CD4-positive, CD25-positive, alpha-beta regulatory T cell (primary cell): ENCODE measurements at regions not wholly inside any gene's neighbourhood (a gene's known extent, or its start where the extent isn't known, plus 50 kb on each side); places are given as distances from the start of the nearest gene placed in this dataset.

ENCODE experiments used
- ATAC-seq, 2 donors: fragments of 150-1000 bp; cut with Tn5 transposase; one replicate each; pipeline ENCODE4 v1.10.0; 2021; ENCODE audit warnings: low read depth in 2 of 2, moderate number of reproducible peaks in 2 of 2, moderate library complexity in 1 of 2
- DNase-seq, 3 donors: peaks; one replicate each; pipeline versions ENCODE4 v3.0.0 to v3.0.0-alpha.2; 2012 to 2022; ENCODE audit warnings: mixed read lengths in 1 of 3
- H3K27ac ChIP-seq: one replicate; pipeline ENCODE4 v1.7.0; 2013; ENCODE audit warnings: mild to moderate bottlenecking, low read length; ENCODE audit not compliant: insufficient read depth, poor library complexity, severe bottlenecking
- H3K27me3 ChIP-seq: one replicate; pipeline ENCODE4 v1.7.0; 2013; ENCODE audit warnings: low read length; ENCODE audit not compliant: control insufficient read depth, insufficient read depth
- H3K36me3 ChIP-seq: one replicate; pipeline ENCODE4 v1.7.0; 2013; ENCODE audit warnings: mild to moderate bottlenecking, low read length, moderate library complexity; ENCODE audit not compliant: control insufficient read depth, insufficient read depth
- H3K4me1 ChIP-seq: 2 replicates; pipeline ENCODE4 v1.7.0; 2013; ENCODE audit warnings: mild to moderate bottlenecking, low read length; ENCODE audit not compliant: insufficient read depth, control insufficient read depth, poor library complexity, severe bottlenecking
- H3K4me3 ChIP-seq: one replicate; pipeline ENCODE4 v1.7.0; 2013; ENCODE audit warnings: low read depth, mild to moderate bottlenecking, low read length, moderate library complexity
- H3K9me3 ChIP-seq, 2 experiments: 1 replicate in 1 of 2; 2 replicates in 1 of 2; pipeline ENCODE4 v1.7.0; 2013; ENCODE audit warnings: low read length in 2 of 2, mild to moderate bottlenecking in 1 of 2, moderate library complexity in 1 of 2; ENCODE audit not compliant: control insufficient read depth in 2 of 2
- H3K27ac Mint-ChIP-seq, 3 donors: one replicate each; pipeline ENCODE4 v1.8.0; 2020 to 2022; ENCODE audit warnings: mild to moderate bottlenecking in 3 of 3, mixed read lengths in 3 of 3, moderate library complexity in 2 of 3
- H3K27me3 Mint-ChIP-seq: one replicate; pipeline ENCODE4 v1.8.0; 2022; ENCODE audit warnings: mild to moderate bottlenecking, mixed read lengths
- H3K36me3 Mint-ChIP-seq: one replicate; pipeline ENCODE4 v1.8.0; 2020; ENCODE audit warnings: mixed read lengths
- H3K4me1 Mint-ChIP-seq, 4 donors: one replicate each; pipeline ENCODE4 v1.8.0; 2020 to 2022; ENCODE audit warnings: mixed read lengths in 4 of 4, mild to moderate bottlenecking in 1 of 4
- H3K4me3 Mint-ChIP-seq, 4 donors: one replicate each; pipeline ENCODE4 v1.8.0; 2020 to 2022; ENCODE audit warnings: mild to moderate bottlenecking in 4 of 4, mixed read lengths in 4 of 4, moderate library complexity in 3 of 4
- H3K9me3 Mint-ChIP-seq, 7 donors: one replicate each; pipeline ENCODE4 v1.8.0; 2020 to 2022; ENCODE audit warnings: mixed read lengths in 7 of 7, mild to moderate bottlenecking in 3 of 7, moderate library complexity in 2 of 7

DNA sequence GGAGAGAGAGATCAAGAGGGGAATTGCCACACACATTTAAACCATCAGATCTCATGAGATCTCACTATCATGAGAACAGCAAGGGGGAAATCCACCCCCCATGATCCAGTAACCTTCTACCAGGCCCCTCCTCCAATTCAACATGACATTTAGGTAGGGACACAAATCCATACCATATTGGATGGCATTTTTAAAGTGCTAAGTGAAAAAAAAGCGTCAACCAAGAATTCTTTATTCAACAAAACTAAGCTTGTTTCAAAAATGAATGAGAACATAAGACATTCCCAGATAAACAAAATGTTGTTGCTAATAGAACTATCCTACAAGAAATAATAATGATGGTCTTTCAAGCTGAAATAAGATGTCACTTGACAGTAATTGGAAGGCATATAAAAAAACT lies 626.2 kb upstream of the LRRTM1 start:
- Histone ChIP-seq H3K27ac (no peak overlapping the region), H3K9me3 (peaks cover 9 to 17% of the 10 kb centered on the region in 2 experiments), H3K36me3 (no peaks in the 10 kb centered on the region), H3K4me1 (no peaks in the 10 kb centered on the region), H3K4me3 (no peak overlapping the region), H3K27me3 (no peaks in the 10 kb centered on the region)
- no peak overlapping the region for H3K27ac Mint-ChIP-seq
- no peaks in the 10 kb centered on the region for H3K36me3 Mint-ChIP-seq
- H3K4me1 Mint-ChIP-seq = no peaks in the 10 kb centered on the region
- no peak for ATAC-seq
- peaks cover 4 to 37% (median 13%) of the 10 kb centered on the region in 7 donors for H3K9me3 Mint-ChIP-seq
- no peak for DNase-seq
- no peak overlapping the region for H3K4me3 Mint-ChIP-seq
- no peaks in the 10 kb centered on the region for H3K27me3 Mint-ChIP-seq

DNA sequence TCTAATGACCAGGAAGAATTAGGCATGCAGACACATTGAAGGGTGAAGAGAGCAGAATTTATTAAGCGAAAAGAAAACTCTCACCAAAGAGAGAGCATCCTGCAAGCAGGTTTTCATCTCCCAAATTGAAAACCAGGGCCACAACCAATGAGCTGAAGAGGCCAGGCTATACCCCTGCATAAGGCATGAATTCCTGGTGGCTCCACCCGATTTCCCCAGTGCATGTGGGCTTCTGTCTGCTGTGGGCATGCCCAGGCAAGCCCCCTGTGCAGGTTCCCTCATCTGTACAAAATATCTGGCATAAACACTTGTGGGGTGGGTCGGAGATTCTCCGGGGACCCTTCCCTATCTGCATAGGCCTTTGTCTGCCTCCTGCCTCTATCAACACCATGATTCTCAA lies 621.6 kb upstream of the LRRTM1 start:
- ATAC-seq = no peak
- DNase-seq = no peak
- Histone ChIP-seq H3K27ac (no peak overlapping the region), H3K4me1 (no peaks in the 10 kb centered on the region), H3K27me3 (no peaks in the 10 kb centered on the region), H3K36me3 (no peaks in the 10 kb centered on the region), H3K9me3 (peaks cover 9 to 17% of the 10 kb centered on the region in 2 experiments), H3K4me3 (no peak overlapping the region)
- Mint-ChIP-seq H3K27me3 (no peaks in the 10 kb centered on the region), H3K4me1 (no peaks in the 10 kb centered on the region), H3K9me3 (peaks cover 5 to 41% (median 8%) of the 10 kb centered on the region in 7 donors), H3K4me3 (no peak overlapping the region), H3K36me3 (no peaks in the 10 kb centered on the region), H3K27ac (no peak overlapping the region)

DNA sequence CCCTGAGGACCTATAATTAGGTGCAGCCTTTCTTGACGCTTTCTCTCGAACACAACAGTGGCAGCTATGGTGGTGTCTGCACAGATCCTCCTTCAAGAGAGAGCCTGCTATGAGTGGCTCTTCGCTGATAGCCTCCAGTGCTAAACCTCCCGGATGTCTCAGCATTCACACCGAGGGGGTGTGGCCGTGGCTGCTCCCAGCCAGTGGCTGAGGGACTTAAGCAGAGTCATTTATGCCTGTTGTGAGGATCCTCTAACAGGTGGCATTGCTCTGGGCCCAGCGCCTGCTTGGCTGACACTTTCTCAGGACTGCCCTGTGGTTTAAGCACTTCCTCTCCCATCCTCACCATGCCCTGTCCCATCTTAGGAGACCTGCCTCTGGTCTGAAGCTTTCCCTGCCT lies 592.0 kb upstream of the LRRTM1 start:
- Mint-ChIP-seq H3K4me1 (no peaks in the 10 kb centered on the region), H3K27ac (no peak overlapping the region), H3K27me3 (no peaks in the 10 kb centered on the region), H3K9me3 (peaks cover 0 to 31% (median 3%) of the 10 kb centered on the region in 7 donors), H3K4me3 (no peak overlapping the region), H3K36me3 (no peaks in the 10 kb centered on the region)
- H3K9me3 ChIP-seq = peaks cover 0 to 2% of the 10 kb centered on the region in 2 experiments
- H3K36me3 ChIP-seq = no peaks in the 10 kb centered on the region
- H3K27ac ChIP-seq = no peak overlapping the region
- no peaks in the 10 kb centered on the region for H3K4me1 ChIP-seq
- H3K4me3 ChIP-seq = no peak overlapping the region
- H3K27me3 ChIP-seq = no peaks in the 10 kb centered on the region
- no peak for DNase-seq
- no peak for ATAC-seq

DNA sequence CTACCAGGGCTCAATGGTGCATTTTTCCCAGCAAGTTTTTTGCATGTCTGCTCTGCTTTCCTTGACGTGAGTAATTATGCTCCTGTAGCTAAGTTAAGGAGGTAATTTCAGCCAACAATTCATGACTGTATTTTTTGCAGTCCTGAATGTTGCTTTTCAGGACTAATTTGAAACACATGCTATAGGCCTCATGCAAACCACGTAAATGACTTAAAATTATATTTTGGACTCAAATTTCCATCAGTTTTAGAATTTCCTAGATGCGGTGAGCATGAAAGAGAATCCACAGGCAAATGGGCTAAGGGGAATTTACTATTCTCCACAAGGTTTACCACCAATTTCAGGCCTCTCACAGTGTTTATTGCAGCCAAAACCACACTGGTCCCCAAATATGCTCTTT lies 589.9 kb upstream of the LRRTM1 start:
- H3K27ac Mint-ChIP-seq = no peak overlapping the region
- no peaks in the 10 kb centered on the region for H3K36me3 ChIP-seq
- H3K9me3 ChIP-seq = no peaks in the 10 kb centered on the region
- no peaks in the 10 kb centered on the region for H3K36me3 Mint-ChIP-seq
- DNase-seq (no peak), ATAC-seq (no peak)
- no peaks in the 10 kb centered on the region for H3K4me1 Mint-ChIP-seq
- no peaks in the 10 kb centered on the region for H3K4me1 ChIP-seq
- H3K27me3 Mint-ChIP-seq = no peaks in the 10 kb centered on the region
- peaks cover 0 to 30% (median 4%) of the 10 kb centered on the region in 7 donors for H3K9me3 Mint-ChIP-seq
- no peak overlapping the region for H3K4me3 ChIP-seq
- H3K4me3 Mint-ChIP-seq = no peak overlapping the region
- H3K27ac ChIP-seq = no peak overlapping the region
- no peaks in the 10 kb centered on the region for H3K27me3 ChIP-seq

DNA sequence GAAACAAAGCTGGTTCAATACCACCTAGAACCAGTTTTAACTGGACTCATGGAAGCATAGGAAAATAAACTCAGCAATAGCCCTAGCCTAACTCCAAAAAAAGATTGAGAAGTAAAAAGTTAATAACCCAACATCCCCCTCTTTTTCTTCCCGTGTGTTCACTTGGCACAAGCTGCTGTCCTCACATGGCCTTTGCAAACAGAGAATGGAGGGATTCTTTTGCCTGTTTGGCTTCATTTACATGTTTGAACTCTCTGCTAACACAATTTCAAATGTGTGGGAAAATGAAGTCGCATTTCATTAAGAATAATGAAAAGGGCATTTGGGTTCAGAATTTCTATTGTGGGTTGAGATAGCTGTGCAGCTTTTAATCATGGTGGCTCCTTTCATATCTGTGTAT lies 589.2 kb upstream of the LRRTM1 start:
- DNase-seq = no peak
- Histone ChIP-seq H3K4me3 (no peak overlapping the region), H3K27ac (no peak overlapping the region), H3K9me3 (no peaks in the 10 kb centered on the region), H3K4me1 (no peaks in the 10 kb centered on the region), H3K36me3 (no peaks in the 10 kb centered on the region), H3K27me3 (no peaks in the 10 kb centered on the region)
- Mint-ChIP-seq H3K27me3 (no peaks in the 10 kb centered on the region), H3K4me3 (no peak overlapping the region), H3K4me1 (no peaks in the 10 kb centered on the region), H3K9me3 (peaks cover 0 to 30% (median 4%) of the 10 kb centered on the region in 7 donors), H3K36me3 (no peaks in the 10 kb centered on the region), H3K27ac (no peak overlapping the region)
- ATAC-seq = no peak

DNA sequence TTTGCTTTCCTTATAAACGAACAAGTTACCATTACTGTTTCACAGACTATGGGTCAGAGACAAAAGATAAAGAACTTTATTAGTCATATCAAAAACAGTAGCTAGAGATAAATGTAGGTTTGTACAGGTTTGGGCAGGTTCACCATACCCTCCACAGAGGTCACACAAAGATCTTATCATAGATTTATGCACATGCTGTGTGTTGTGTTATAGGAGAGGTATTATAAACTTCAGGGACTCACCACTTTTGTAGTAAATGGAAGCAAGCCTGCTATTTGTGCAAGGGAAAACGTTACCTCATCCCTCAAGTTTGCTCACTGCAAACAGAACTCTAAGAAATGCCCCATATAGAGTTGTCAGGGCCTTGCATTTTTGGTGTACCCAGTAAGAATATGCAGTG lies 584.5 kb upstream of the LRRTM1 start:
- no peaks in the 10 kb centered on the region for H3K4me1 Mint-ChIP-seq
- no peaks in the 10 kb centered on the region for H3K27me3 Mint-ChIP-seq
- no peak overlapping the region for H3K27ac ChIP-seq
- no peak overlapping the region for H3K4me3 ChIP-seq
- H3K4me3 Mint-ChIP-seq = no peak overlapping the region
- H3K36me3 Mint-ChIP-seq = no peaks in the 10 kb centered on the region
- ATAC-seq (no peak), DNase-seq (no peak)
- H3K36me3 ChIP-seq = no peaks in the 10 kb centered on the region
- H3K27ac Mint-ChIP-seq = no peak overlapping the region
- H3K9me3 ChIP-seq = no peaks in the 10 kb centered on the region
- peaks cover 2 to 9% (median 6%) of the 10 kb centered on the region in 7 donors for H3K9me3 Mint-ChIP-seq
- H3K27me3 ChIP-seq = no peaks in the 10 kb centered on the region
- no peaks in the 10 kb centered on the region for H3K4me1 ChIP-seq

DNA sequence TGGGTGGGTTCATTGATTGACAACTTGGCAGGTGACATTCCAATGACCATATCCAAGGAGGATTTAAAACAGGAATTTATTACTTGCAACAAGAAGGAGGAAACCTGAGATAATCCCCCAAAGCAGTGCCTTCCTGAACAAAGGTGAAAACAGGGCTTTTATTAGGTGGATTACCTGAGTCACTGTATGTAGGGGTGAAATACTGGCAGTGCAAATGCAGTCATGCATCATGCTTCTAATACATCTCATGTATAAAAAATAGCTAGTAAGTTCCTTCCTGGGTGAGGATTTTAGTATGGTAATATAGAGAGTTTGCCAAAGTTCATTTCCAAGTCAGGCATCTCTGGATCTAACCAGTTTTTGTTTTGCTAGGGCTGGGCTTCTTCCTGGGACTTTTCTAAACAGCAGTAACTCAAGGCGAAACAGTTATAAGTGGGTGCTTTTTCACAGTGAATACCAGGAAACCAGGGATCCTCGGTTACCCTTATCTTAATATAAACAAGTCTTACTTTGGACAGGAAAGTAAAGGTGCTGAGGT lies 583.4 kb upstream of the LRRTM1 start:
- peaks cover 0 to under 1% of the 10 kb centered on the region in 2 experiments for H3K9me3 ChIP-seq
- H3K36me3 ChIP-seq = no peaks in the 10 kb centered on the region
- Mint-ChIP-seq H3K4me1 (no peaks in the 10 kb centered on the region), H3K36me3 (no peaks in the 10 kb centered on the region), H3K9me3 (peaks cover 4 to 11% (median 6%) of the 10 kb centered on the region in 7 donors), H3K27ac (no peak overlapping the region), H3K27me3 (no peaks in the 10 kb centered on the region), H3K4me3 (no peak overlapping the region)
- H3K4me3 ChIP-seq = no peak overlapping the region
- H3K27ac ChIP-seq = no peak overlapping the region
- ATAC-seq (no peak), DNase-seq (no peak)
- no peaks in the 10 kb centered on the region for H3K4me1 ChIP-seq
- H3K27me3 ChIP-seq = no peaks in the 10 kb centered on the region

DNA sequence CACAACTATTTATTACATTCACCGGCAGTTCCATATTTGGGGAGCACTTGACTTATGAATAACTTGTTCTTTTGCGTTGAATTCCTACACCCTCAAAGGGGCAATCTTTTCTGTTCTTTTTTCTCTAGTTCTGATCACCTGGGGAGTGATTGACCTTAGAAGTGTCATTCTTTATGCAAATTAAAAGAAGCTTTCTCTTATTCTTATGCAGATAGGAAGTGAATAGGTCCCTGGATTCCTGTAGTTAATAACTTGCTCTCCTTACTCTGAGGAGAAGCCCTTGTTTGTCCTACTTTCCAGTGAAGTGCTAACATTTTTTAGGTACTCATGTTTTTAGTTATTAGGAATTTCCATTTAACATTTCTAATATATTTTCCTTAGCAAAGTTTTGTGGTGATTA lies 569.8 kb upstream of the LRRTM1 start:
- Mint-ChIP-seq H3K9me3 (peaks cover 4 to 40% (median 16%) of the 10 kb centered on the region in 7 donors), H3K4me1 (no peaks in the 10 kb centered on the region), H3K27me3 (no peaks in the 10 kb centered on the region), H3K27ac (no peak overlapping the region), H3K4me3 (no peak overlapping the region), H3K36me3 (no peaks in the 10 kb centered on the region)
- Histone ChIP-seq H3K36me3 (no peaks in the 10 kb centered on the region), H3K4me3 (no peak overlapping the region), H3K4me1 (no peaks in the 10 kb centered on the region), H3K27ac (no peak overlapping the region), H3K9me3 (no peaks in the 10 kb centered on the region), H3K27me3 (no peaks in the 10 kb centered on the region)
- ATAC-seq (no peak), DNase-seq (no peak)
